Activated CD8-positive, alpha-beta memory T cell treated with anti-CD3 and anti-CD28 coated beads for 36 hours (primary cell): ENCODE measurements at regions not wholly inside any gene's neighbourhood (a gene's known extent, or its start where the extent isn't known, plus 50 kb on each side); places are given as distances from the start of the nearest gene placed in this dataset.

Experiments used
- CTCF ChIA-PET: fragments of 350-600 bp; sonication (Branson Sonifier 250); formaldehyde crosslinking; loops from one replicate; lab custom pipeline; 2021; ENCODE audit warnings: antibody characterized with exemption; lab: Charles Lee
- POLR2A ChIA-PET: fragments of 350-600 bp; sonication (Branson Sonifier 250); formaldehyde crosslinking; loops from one replicate; lab custom pipeline; 2021; ENCODE audit warnings: antibody characterized with exemption; lab: Charles Lee

GRCh38 chr15:62843311-62843710, 199.2 kb upstream of the TPM1 start:
- ChIA-PET CTCF (no interaction called here), POLR2A (no interaction called here)

DNA sequence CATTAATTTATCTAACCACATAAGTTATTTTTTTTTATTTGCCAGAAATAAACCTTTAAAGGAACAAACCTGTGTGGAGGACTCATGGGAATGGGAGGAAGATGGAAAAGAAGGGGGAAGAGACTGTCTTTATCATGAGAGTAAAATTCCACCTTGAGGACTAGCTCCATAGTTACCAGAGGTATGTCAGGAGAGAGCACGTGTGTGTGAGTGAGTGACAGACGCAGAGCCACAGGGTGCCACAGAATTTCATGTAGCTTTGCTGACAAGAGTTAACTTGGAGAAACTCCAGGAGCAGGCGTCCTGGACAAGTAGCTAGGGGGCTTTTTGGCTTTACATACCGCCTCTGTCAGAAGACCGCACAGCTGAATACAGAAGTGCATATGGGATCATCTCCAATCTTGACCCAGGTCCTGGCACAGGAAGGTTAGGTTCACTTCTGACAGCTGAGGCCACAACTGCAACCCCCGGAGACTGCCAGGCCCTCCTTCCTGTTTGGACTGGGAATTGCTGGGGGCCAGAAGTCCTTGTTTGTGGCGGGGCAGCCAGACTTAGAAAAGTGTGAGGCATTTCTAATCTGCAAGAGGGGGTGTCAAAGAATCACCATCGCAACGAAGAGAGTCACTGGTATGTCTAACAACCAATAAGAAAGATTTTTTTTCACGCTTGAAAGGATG, 197.8 kb upstream of the TPM1 start:
- POLR2A ChIA-PET, result no interaction called here
- CTCF ChIA-PET, result interaction anchor here (0.6 kb wide), 1 partner anchor 423 kb away, joined by 3 read pairs; no protein-coding TSS in a partner anchor

DNA sequence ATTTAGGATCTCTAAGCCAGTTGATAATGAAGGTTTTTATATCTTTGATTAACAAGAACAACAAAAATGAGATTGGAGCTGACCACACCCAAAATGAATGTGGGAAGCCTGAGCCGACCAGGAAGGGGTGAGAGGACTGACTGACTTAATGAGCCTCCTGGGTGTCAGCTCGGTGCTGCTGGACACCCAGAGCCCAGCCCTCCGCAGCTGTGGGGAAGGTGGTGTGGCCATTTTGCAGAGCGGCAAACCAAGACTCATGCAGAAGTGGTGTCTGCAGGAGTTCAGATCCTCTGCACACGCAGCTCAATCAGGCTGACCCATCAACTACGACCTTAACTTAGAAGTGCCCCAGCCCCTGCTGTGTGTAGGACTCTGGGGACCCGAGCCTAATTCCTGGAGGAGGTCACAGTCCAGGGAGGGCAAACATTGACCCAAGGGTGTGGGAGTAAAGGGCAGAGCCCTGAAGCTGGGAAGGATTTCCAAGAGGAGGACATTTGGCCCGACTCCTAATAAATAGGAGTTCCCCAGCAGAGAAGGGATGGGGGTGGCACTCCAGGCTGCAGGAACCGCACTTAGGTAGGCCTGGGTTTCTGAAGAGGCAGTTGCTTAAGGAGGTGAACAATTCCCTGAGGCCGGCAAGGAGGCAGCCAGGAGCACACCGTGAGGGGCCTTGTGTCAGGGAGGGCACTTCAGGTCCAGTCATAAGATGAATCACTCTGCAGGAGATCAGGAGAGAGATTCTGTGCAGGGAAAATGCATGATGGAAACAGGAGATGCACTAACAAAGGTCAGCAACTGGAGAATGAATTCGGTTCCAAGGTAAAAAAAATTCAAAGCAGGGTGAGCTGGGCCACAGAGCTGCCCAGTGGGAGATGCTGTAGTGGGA, 197.1 kb upstream of the TPM1 start:
- ChIA-PET CTCF (interaction anchor here (0.6 kb wide), 1 partner anchor 422 kb away, joined by 3 read pairs; no protein-coding TSS in a partner anchor), POLR2A (no interaction called here)

- CTCF ChIA-PET, result no interaction called here
- POLR2A ChIA-PET, result no interaction called here
Measured at GRCh38 chr15:62846131-62846804, 196.3 kb upstream of the TPM1 start.

- ChIA-PET POLR2A (no interaction called here), CTCF (no interaction called here)
Measured at GRCh38 chr15:62846805-62847495, 195.6 kb upstream of the TPM1 start.

DNA sequence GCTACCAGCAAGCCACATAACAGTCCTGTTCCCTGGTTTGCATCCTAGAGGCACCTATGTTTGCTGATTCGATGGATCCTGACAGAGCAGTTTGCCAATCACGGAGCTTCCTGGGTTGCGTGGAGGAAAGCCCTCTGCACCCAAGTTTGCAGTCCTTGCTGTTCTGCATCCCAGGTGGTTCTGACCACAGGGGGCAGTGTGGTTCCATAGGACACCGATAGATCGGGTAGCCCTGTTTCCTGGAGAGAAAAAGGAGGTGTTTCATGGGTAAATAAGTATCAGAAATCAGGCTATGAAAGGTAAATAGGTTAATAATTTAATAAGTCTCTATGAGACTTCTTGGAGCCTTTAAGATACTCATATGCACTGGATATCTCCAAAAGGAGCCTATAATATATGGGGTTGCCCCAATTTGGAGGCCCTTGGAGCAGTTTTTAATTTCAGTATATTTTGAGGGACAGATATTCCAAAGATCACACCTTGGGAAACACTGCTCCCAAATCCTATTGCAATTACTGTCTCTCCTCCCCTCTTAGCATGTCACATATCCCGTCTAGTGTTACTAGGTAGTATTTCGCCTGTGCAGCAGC, 194.6 kb upstream of the TPM1 start:
- ChIA-PET POLR2A (no interaction called here), CTCF (no interaction called here)

GRCh38 chr15:62848632-62849050, 193.9 kb upstream of the TPM1 start:
- ChIA-PET POLR2A (no interaction called here), CTCF (no interaction called here)

DNA sequence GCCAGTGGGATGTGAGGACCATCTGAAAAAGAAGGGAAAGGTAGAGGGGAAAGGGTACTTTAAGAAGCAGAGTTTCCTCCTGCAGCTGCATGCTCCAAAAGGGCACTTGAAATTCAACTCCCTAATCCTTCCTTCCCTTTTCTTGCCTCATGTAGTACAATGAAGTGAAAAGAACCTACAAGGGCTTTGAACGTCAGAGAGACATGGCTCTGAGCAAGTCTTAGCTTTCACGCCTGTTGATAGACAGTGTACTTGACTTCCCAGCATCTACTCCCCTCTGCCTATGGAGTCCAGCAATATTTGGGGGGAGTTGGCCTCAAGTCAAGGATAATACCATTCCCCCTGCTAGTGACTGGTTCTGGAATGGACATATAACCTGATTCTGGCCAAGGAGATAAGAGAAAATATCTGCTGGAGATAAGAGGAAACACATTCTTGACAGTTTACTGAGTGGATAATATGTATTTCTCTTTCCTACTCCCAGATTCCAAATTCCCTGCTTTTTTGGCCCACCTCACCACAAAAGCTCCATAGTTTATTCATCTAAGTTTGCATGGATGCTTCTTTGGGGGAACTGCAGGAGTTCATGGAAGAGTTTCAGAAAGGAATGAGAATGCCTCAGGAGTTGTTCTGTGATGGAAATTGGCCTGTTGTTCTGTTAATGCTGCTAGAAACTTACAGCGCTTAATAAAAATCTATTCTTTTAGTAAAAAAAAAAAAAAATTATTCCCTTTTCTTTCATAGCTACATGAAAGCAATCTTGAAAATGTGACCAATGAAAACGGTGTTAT, 193.0 kb upstream of the TPM1 start:
- POLR2A ChIA-PET, result no interaction called here
- CTCF ChIA-PET, result no interaction called here

GRCh38 chr15:62850318-62850717, 192.2 kb upstream of the TPM1 start:
- CTCF ChIA-PET, result no interaction called here

DNA sequence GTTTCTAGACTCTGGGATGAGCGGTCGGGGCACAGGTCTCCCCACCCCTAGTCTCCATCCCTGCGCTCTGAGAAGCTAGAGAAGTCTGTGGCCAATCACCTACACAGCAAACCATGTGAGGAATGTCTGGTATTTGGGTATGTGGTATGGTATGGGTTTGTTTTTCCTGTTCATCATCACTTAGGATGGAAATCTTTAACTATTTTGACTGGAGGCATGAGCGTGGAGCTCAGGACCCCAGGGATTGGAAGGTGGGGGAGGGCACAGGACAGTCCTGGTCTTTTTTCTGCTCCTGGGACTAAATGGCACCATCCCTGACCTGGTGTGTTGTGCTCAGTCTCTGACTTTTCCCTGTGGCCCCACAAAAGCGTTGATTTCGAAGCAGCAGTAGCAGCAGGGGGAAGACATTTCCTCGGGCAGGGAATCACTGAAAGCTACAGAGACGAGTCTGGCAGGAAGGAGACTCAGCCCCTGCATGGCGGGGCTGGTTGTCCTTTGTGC, 191.7 kb upstream of the TPM1 start:
- CTCF ChIA-PET, result no interaction called here
- POLR2A ChIA-PET, result no interaction called here

More at GRCh38 chr15:62850318-62850717, 192.2 kb upstream of the TPM1 start:
- POLR2A ChIA-PET, result no interaction called here

DNA sequence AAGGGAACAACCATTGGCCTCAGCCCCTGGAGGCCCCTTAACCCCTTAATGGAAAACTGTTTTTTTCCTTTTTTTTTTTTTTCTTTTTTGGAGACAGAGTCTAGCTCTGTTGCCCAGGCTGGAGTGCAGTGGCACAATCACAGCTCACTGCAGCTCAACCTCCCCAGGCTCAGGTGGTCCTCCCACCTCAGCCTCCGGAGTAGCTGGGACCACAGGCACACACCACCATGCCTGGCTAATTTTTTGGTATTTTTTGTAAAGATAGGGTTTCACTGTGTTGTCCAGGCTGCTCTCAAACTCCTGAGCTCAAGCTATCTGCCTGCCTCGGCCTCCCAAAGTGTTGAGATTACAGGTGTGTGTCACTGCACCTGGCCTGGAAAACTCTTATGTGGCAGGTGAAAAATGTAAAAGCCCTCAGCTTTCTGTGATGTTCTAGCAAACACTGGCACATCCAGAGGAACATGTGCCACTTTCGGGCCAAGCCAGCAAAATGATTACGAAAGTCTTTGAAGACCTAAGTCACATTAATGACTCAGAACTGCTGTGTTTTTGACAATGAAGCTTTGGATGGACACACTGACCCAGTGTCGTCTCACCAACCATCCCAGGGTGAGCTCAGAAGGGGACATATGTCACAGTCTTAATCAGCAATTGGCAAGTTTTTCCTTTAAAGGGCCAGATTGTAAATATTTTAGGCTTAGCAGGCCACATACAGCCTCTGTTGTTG, 189.3 kb upstream of the TPM1 start:
- ChIA-PET POLR2A (no interaction called here), CTCF (interaction anchor here (0.8 kb wide), 1 partner anchor 21 kb away, joined by 3 read pairs; no protein-coding TSS in a partner anchor)

DNA sequence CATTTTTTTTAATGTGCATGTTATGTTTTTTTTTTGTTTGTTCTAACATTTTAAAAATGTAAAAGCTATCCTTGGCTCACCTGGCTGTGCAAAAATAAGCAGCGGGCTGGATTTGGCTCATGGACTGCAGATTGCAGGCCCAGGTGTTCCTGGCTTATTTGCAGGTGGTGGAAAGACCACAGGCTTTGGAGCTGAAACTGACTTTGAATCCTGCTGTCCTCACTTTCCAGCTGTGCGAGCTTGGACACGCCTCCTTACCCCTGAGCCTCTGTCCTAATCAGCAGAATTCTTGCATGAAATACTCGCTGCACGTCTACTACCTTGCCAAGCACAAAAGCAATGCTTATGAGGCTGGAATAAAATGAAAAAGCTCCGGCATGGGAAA, 188.7 kb upstream of the TPM1 start:
- CTCF ChIA-PET, result no interaction called here
- POLR2A ChIA-PET, result no interaction called here

- POLR2A ChIA-PET, result no interaction called here
Measured at GRCh38 chr15:62854420-62855084, 188.0 kb upstream of the TPM1 start.

GRCh38 chr15:62855085-62855476, 187.5 kb upstream of the TPM1 start:
- ChIA-PET POLR2A (no interaction called here), CTCF (no interaction called here)

More at GRCh38 chr15:62854420-62855084, 188.0 kb upstream of the TPM1 start:
- CTCF ChIA-PET, result no interaction called here

DNA sequence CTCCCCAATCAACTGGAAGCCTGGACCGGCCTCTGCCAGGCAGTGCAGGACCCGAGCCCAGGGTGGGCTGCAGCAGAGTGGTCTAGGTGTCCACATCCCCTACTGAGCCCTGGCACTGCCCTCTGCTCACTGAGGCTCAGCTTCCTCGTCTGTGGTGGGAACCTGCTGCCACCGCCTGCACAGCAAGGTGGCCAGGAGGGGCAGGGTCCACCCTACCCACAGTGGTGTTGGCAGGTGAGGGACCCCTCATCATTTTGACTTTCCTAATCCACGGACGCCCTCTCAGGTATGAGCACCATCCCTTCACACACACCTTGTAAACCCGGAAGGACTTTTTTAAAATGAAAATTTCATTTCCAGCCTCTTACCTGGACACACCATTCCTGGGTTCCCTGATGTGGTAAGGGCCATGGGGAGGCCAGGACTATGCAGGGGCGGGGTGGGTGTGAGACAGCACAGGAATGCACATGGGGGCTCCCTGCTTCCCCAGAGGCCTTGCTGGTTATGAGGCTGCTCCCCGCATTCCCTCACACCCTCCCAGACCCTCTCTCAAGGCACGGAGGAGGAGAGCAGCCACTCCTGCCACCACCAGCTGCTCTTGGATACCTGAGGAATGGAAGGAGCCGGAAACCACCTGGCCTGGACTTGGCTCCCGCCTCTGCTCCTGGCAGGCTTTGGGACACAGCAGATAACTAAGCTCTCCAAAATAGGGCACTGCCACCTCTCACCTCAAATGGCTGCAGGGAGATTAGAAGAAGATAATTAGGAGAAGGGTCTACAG, 185.9 kb upstream of the TPM1 start:
- ChIA-PET POLR2A (no interaction called here), CTCF (no interaction called here)

- POLR2A ChIA-PET, result no interaction called here
- CTCF ChIA-PET, result no interaction called here
Measured at GRCh38 chr15:62857411-62857853, 185.1 kb upstream of the TPM1 start.
